ENCODE measurements at regions not wholly inside any gene's neighbourhood (a gene's known extent, or its start where the extent isn't known, plus 50 kb on each side); places are given as distances from the start of the nearest gene placed in this dataset.

- no peak for DNase-seq
Measured at GRCh38 chr9:73565026-73565425, 413.4 kb downstream of the ANXA1 start.

GRCh38 chr9:73565833-73566465, 414.3 kb downstream of the ANXA1 start:
- DNase-seq, result no peak

- no peak for DNase-seq
Measured at GRCh38 chr9:73566627-73567026, 415.0 kb downstream of the ANXA1 start.

- no peak for DNase-seq
Measured at GRCh38 chr9:73573235-73573634, 421.6 kb downstream of the ANXA1 start.

GRCh38 chr9:73575101-73576060, 423.7 kb downstream of the ANXA1 start:
- DNase-seq, result no peak

- DNase-seq, result no peak
Measured at GRCh38 chr9:73577848-73578247, 426.2 kb downstream of the ANXA1 start.

GRCh38 chr9:73579823-73580222, 428.2 kb downstream of the ANXA1 start:
- no peak for DNase-seq

GRCh38 chr9:73583576-73583975, 431.9 kb downstream of the ANXA1 start:
- no peak for DNase-seq

GRCh38 chr9:73595036-73595545, 443.4 kb downstream of the ANXA1 start:
- DNase-seq, result no peak

GRCh38 chr9:73596321-73596720, 444.7 kb downstream of the ANXA1 start:
- no peak for DNase-seq

- no peak for DNase-seq
Measured at GRCh38 chr9:73597039-73597438, 445.4 kb downstream of the ANXA1 start.

- no peak for DNase-seq
Measured at GRCh38 chr9:73597771-73598170, 446.1 kb downstream of the ANXA1 start.

GRCh38 chr9:73609381-73609780, 457.7 kb downstream of the ANXA1 start:
- DNase-seq, result no peak

- DNase-seq, result no peak
Measured at GRCh38 chr9:73611032-73611431, 459.4 kb downstream of the ANXA1 start.

- no peak for DNase-seq
Measured at GRCh38 chr9:73613092-73613701, 461.5 kb downstream of the ANXA1 start.

GRCh38 chr9:73615557-73615956, 463.9 kb downstream of the ANXA1 start:
- DNase-seq, result no peak

GRCh38 chr9:73617586-73617985, 465.9 kb downstream of the ANXA1 start:
- DNase-seq, result no peak

- DNase-seq, result no peak
Measured at GRCh38 chr9:73640971-73641370, 489.3 kb downstream of the ANXA1 start.

GRCh38 chr9:73643379-73644013, 491.8 kb downstream of the ANXA1 start:
- DNase-seq, result no peak

GRCh38 chr9:73647560-73647959, 495.9 kb downstream of the ANXA1 start:
- DNase-seq, result no peak

GRCh38 chr9:73649552-73649951, 497.9 kb downstream of the ANXA1 start:
- no peak for DNase-seq

- no peak for DNase-seq
Measured at GRCh38 chr9:73655363-73655762, 503.7 kb downstream of the ANXA1 start.

- no peak for DNase-seq
Measured at GRCh38 chr9:73655831-73656230, 504.2 kb downstream of the ANXA1 start.

Data from right kidney (tissue), 1 donor.